ENCODE measurements at regions not wholly inside any gene's neighbourhood (a gene's known extent, or its start where the extent isn't known, plus 50 kb on each side); places are given as distances from the start of the nearest gene placed in this dataset.

- Histone ChIP-seq H3K36me3 (ENCODE audit: insufficient read depth, low read length) (no peaks in the 10 kb centered on the region), H2AFZ (ENCODE audit: low read depth, low read length) (no peak overlapping the region), H3K27ac (ENCODE audit: low read length) (no peak overlapping the region), H3K4me3 (ENCODE audit: low read depth in 1 of 2, low read length in 2 of 2) (no peak overlapping the region), H3K9me3 (ENCODE audit: insufficient read depth, low read length, severe bottlenecking) (no peaks in the 10 kb centered on the region), H3K4me1 (ENCODE audit: insufficient read depth, low read length) (no peaks in the 10 kb centered on the region), H3K79me2 (ENCODE audit: insufficient read depth, low read length) (no peaks in the 10 kb centered on the region), H3K4me2 (ENCODE audit: insufficient read depth, low read length) (no peak overlapping the region), H4K20me1 (ENCODE audit: insufficient read depth, low read length) (no peaks in the 10 kb centered on the region), H3K9ac (ENCODE audit: low read depth, low read length) (no peak overlapping the region), H3K27me3 (ENCODE audit: insufficient read depth, low read length, poor library complexity) (no peaks in the 10 kb centered on the region)
- no peak for ATAC-seq (ENCODE audit: insufficient read depth, low read depth)
- TF ChIP-seq EZH2 (IDR thresholded peaks at IDR 0.05; ENCODE audit: borderline replicate concordance, low read depth, low read length, severe bottlenecking) = no peak
- TF ChIP-seq, protein P1, sequence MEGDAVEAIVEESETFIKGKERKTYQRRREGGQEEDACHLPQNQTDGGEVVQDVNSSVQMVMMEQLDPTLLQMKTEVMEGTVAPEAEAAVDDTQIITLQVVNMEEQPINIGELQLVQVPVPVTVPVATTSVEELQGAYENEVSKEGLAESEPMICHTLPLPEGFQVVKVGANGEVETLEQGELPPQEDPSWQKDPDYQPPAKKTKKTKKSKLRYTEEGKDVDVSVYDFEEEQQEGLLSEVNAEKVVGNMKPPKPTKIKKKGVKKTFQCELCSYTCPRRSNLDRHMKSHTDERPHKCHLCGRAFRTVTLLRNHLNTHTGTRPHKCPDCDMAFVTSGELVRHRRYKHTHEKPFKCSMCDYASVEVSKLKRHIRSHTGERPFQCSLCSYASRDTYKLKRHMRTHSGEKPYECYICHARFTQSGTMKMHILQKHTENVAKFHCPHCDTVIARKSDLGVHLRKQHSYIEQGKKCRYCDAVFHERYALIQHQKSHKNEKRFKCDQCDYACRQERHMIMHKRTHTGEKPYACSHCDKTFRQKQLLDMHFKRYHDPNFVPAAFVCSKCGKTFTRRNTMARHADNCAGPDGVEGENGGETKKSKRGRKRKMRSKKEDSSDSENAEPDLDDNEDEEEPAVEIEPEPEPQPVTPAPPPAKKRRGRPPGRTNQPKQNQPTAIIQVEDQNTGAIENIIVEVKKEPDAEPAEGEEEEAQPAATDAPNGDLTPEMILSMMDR (IDR thresholded peaks at IDR 0.05; ENCODE audit: borderline replicate concordance, extremely low read depth, low read length, poor library complexity, severe bottlenecking) = no peak
- DNase-seq = no peak
These were observed 1009.5 kb downstream of the NAALADL2 start for GRCh38 chr3:175868626-175869025.

DNA sequence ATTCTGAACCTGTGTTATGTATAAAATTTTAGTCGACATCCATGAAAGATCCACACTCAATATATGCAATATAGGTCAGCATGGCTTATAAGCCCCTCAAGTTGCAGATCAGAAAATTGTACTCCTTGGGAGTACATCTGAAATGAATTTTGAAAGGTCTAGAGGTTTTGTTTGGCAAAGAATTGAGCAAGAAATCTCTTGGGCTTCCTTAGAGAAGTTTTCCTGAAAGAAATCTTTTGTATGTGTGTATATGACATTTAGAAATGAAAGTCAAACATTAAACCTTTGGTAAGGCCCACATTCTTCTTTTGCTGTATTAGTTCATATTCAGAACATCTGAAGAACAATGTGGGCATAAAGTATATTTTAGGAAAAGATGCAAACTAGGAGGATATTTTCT, 1006.6 kb downstream of the NAALADL2 start:
- H3K79me2 ChIP-seq (ENCODE audit: insufficient read depth, low read length) = no peaks in the 10 kb centered on the region
- DNase-seq (no peak), ATAC-seq (ENCODE audit: insufficient read depth, low read depth) (no peak)
- no peak overlapping the region for H3K9ac ChIP-seq (ENCODE audit: low read depth, low read length)
- no peaks in the 10 kb centered on the region for H4K20me1 ChIP-seq (ENCODE audit: insufficient read depth, low read length)
- no peak overlapping the region for H2AFZ ChIP-seq (ENCODE audit: low read depth, low read length)
- no peak overlapping the region for H3K4me3 ChIP-seq (ENCODE audit: low read depth in 1 of 2, low read length in 2 of 2)
- TF ChIP-seq EZH2 (IDR thresholded peaks at IDR 0.05; ENCODE audit: borderline replicate concordance, low read depth, low read length, severe bottlenecking) = no peak
- TF ChIP-seq, protein P1 (IDR thresholded peaks at IDR 0.05; ENCODE audit: borderline replicate concordance, extremely low read depth, low read length, poor library complexity, severe bottlenecking) = no peak
- no peaks in the 10 kb centered on the region for H3K9me3 ChIP-seq (ENCODE audit: insufficient read depth, low read length, severe bottlenecking)
- no peaks in the 10 kb centered on the region for H3K4me1 ChIP-seq (ENCODE audit: insufficient read depth, low read length)
- H3K27me3 ChIP-seq (ENCODE audit: insufficient read depth, low read length, poor library complexity) = no peaks in the 10 kb centered on the region
- no peak overlapping the region for H3K4me2 ChIP-seq (ENCODE audit: insufficient read depth, low read length)
- no peak overlapping the region for H3K27ac ChIP-seq (ENCODE audit: low read length)
- no peaks in the 10 kb centered on the region for H3K36me3 ChIP-seq (ENCODE audit: insufficient read depth, low read length)

- ATAC-seq (ENCODE audit: insufficient read depth, low read depth) (no peak), DNase-seq (no peak)
- H3K36me3 ChIP-seq (ENCODE audit: insufficient read depth, low read length) = no peaks in the 10 kb centered on the region
- TF ChIP-seq, protein P1 (IDR thresholded peaks at IDR 0.05; ENCODE audit: borderline replicate concordance, extremely low read depth, low read length, poor library complexity, severe bottlenecking) = no peak
- no peak for TF ChIP-seq EZH2 (IDR thresholded peaks at IDR 0.05; ENCODE audit: borderline replicate concordance, low read depth, low read length, severe bottlenecking)
- no peak overlapping the region for H3K4me3 ChIP-seq (ENCODE audit: low read depth in 1 of 2, low read length in 2 of 2)
- no peaks in the 10 kb centered on the region for H4K20me1 ChIP-seq (ENCODE audit: insufficient read depth, low read length)
- H3K27ac ChIP-seq (ENCODE audit: low read length) = no peak overlapping the region
- H3K9ac ChIP-seq (ENCODE audit: low read depth, low read length) = no peak overlapping the region
- H3K27me3 ChIP-seq (ENCODE audit: insufficient read depth, low read length, poor library complexity) = no peaks in the 10 kb centered on the region
- H3K4me2 ChIP-seq (ENCODE audit: insufficient read depth, low read length) = no peak overlapping the region
- no peaks in the 10 kb centered on the region for H3K79me2 ChIP-seq (ENCODE audit: insufficient read depth, low read length)
- no peaks in the 10 kb centered on the region for H3K9me3 ChIP-seq (ENCODE audit: insufficient read depth, low read length, severe bottlenecking)
- H3K4me1 ChIP-seq (ENCODE audit: insufficient read depth, low read length) = peaks cover 5% of the 10 kb centered on the region; the same call in 1 of the 2 replicates
- H2AFZ ChIP-seq (ENCODE audit: low read depth, low read length) = no peak overlapping the region
These were observed 1002.8 kb downstream of the NAALADL2 start for GRCh38 chr3:175861916-175862315.
